ENCODE measurements at regions not wholly inside any gene's neighbourhood (a gene's known extent, or its start where the extent isn't known, plus 50 kb on each side); places are given as distances from the start of the nearest gene placed in this dataset.

DNA sequence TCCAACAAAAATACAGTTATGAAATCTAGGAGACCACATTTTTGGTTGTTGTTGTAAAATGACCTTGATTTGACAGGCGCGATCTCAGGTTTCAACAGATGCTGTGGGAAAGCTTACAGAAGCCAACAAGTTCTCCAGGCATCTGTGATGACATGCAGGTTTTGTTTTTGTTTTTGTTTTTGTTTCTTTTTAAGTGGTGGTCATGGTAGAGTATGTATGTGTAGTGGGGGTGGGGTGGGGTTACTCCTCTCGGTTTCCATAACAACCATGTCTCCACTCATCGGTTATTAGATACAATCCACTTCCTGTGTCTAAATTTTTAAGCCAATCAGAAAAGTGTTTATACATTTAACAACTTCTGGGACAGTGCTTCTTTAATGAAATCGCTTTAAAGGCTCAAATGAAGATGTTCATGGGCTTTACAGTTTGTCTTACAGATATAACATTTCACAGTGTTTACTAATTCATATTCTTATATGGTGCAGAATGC is 199.9 kb upstream of the FOXN3 start:
- Histone ChIP-seq H4K20me1 (ENCODE audit: insufficient read depth) (no peaks in the 10 kb centered on the region), H3K4me2 (no peak overlapping the region), H3K4me1 (replicated peaks; ENCODE audit: insufficient read depth) (no peaks in the 10 kb centered on the region), H3K79me2 (ENCODE audit: low read depth) (no peaks in the 10 kb centered on the region), H2AFZ (no peak overlapping the region), H3K27ac (no peak overlapping the region), H3K4me3 (no peak overlapping the region), H3F3A (ENCODE audit: insufficient read depth, low read depth) (no peaks in the 10 kb centered on the region), H3K27me3 (ENCODE audit: insufficient read depth, low read depth) (peaks cover 27% of the 10 kb centered on the region; the same call in 1 of the 2 replicates), H3K36me3 (ENCODE audit: low read depth) (no peaks in the 10 kb centered on the region), H3K9me2 (ENCODE audit: insufficient read depth) (no peaks in the 10 kb centered on the region), H3K9me3 (ENCODE audit: insufficient read depth, low read depth) (no peaks in the 10 kb centered on the region)
- ChIA-PET CTCF (interaction anchor here (0.6 kb wide), 1 partner anchor 113 kb away, joined by 16 read pairs; no protein-coding TSS in a partner anchor), POLR2A (ENCODE audit: unreplicated experiment) (no interaction called here)
- TF ChIP-seq, protein P1, sequence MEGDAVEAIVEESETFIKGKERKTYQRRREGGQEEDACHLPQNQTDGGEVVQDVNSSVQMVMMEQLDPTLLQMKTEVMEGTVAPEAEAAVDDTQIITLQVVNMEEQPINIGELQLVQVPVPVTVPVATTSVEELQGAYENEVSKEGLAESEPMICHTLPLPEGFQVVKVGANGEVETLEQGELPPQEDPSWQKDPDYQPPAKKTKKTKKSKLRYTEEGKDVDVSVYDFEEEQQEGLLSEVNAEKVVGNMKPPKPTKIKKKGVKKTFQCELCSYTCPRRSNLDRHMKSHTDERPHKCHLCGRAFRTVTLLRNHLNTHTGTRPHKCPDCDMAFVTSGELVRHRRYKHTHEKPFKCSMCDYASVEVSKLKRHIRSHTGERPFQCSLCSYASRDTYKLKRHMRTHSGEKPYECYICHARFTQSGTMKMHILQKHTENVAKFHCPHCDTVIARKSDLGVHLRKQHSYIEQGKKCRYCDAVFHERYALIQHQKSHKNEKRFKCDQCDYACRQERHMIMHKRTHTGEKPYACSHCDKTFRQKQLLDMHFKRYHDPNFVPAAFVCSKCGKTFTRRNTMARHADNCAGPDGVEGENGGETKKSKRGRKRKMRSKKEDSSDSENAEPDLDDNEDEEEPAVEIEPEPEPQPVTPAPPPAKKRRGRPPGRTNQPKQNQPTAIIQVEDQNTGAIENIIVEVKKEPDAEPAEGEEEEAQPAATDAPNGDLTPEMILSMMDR (conservative IDR thresholded peaks at IDR 0.05): no peak
- no peak for TF ChIP-seq EZH2 (IDR thresholded peaks at IDR 0.05; ENCODE audit: low read depth)
- BruUV-seq (replicated peaks): no TSS peak
- intact Hi-C loops (cut with micrococcal nuclease; ENCODE audit: unreplicated experiment): no loop called here
- DNase-seq: no peak

DNA sequence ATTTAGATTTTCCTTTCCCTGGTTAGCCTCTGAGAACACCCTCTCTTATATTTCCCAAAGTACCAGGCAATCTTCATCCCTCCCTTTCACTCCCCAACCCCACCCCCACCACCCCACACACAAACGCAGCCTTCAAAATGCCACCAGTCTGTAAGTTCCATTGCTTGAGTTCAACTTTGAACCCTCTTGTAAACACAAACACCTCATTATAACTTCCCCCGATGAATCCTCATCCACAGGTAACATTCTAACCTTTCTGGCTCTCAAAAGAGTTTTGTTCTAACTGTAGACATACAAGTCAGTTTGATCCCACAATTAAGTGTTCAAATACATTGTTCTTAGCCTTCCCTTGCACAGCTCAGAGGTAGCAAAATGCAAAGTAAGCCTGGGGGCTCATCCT is 199.4 kb upstream of the FOXN3 start:
- no TSS peak for BruUV-seq (replicated peaks)
- Histone ChIP-seq H3K36me3 (ENCODE audit: low read depth) (no peaks in the 10 kb centered on the region), H3K4me1 (replicated peaks; ENCODE audit: insufficient read depth) (no peaks in the 10 kb centered on the region), H3K79me2 (ENCODE audit: low read depth) (no peaks in the 10 kb centered on the region), H3K4me3 (no peak overlapping the region), H3K27me3 (ENCODE audit: insufficient read depth, low read depth) (peaks cover 28% of the 10 kb centered on the region; the same call in 1 of the 2 replicates), H3F3A (ENCODE audit: insufficient read depth, low read depth) (no peaks in the 10 kb centered on the region), H3K9me3 (ENCODE audit: insufficient read depth, low read depth) (no peaks in the 10 kb centered on the region), H3K4me2 (no peak overlapping the region), H2AFZ (no peak overlapping the region), H3K9me2 (ENCODE audit: insufficient read depth) (no peaks in the 10 kb centered on the region), H4K20me1 (ENCODE audit: insufficient read depth) (no peaks in the 10 kb centered on the region), H3K27ac (no peak overlapping the region)
- no peak for TF ChIP-seq EZH2 (IDR thresholded peaks at IDR 0.05; ENCODE audit: low read depth)
- ChIA-PET POLR2A (ENCODE audit: unreplicated experiment) (no interaction called here), CTCF (no interaction called here)
- intact Hi-C loops (cut with micrococcal nuclease; ENCODE audit: unreplicated experiment): no loop called here
- no peak for DNase-seq

DNA sequence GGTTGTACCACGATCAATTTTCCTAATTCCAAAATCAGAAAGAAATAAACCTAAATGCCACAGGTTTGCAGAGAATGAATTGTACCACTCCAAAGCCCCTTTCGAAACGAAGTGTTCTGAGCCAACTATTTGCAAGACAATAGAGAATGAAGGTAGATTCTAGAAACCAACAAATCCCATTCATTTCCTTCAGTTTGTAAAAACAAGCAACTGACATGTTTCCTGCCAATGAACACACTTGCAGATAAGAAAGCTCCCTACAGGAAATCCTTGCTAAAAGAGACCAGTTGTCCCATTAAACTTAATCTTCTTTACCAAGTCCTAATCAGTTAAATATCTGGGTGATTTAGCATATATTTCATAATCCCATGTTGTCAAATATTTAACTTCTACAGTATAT is 198.4 kb upstream of the FOXN3 start:
- intact Hi-C loops (cut with micrococcal nuclease; ENCODE audit: unreplicated experiment): no loop called here
- no peaks in the 10 kb centered on the region for H3K79me2 ChIP-seq (ENCODE audit: low read depth)
- POLR2A ChIA-PET (ENCODE audit: unreplicated experiment): no interaction called here

More for the DNA sequence above, 198.4 kb upstream of the FOXN3 start:
- Histone ChIP-seq H3K36me3 (ENCODE audit: low read depth) (no peaks in the 10 kb centered on the region), H2AFZ (no peak overlapping the region), H3K9me3 (ENCODE audit: insufficient read depth, low read depth) (no peaks in the 10 kb centered on the region), H3K4me2 (no peak overlapping the region), H3F3A (ENCODE audit: insufficient read depth, low read depth) (no peaks in the 10 kb centered on the region), H3K4me3 (no peak overlapping the region), H3K27ac (no peak overlapping the region), H3K27me3 (ENCODE audit: insufficient read depth, low read depth) (peaks cover 36% of the 10 kb centered on the region; the same call in 1 of the 2 replicates), H3K4me1 (replicated peaks; ENCODE audit: insufficient read depth) (no peaks in the 10 kb centered on the region), H4K20me1 (ENCODE audit: insufficient read depth) (no peaks in the 10 kb centered on the region), H3K9me2 (ENCODE audit: insufficient read depth) (no peaks in the 10 kb centered on the region)
- no peak for DNase-seq
- no TSS peak for BruUV-seq (replicated peaks)
- TF ChIP-seq, protein P1 (conservative IDR thresholded peaks at IDR 0.05): no peak
- CTCF ChIA-PET: no interaction called here
